Lower leg skin (tissue), 4 donors: ENCODE measurements at regions not wholly inside any gene's neighbourhood (a gene's known extent, or its start where the extent isn't known, plus 50 kb on each side); places are given as distances from the start of the nearest gene placed in this dataset.
"Not testable (repeated sequence)": the region's sequence is repeated elsewhere in the genome, so short reads cannot be mapped to it uniquely, and the experiment has no call there.

Source experiments
- DNase-seq, 2 donors: peaks; one replicate each; pipeline ENCODE4 v3.0.0-alpha.2; 2019; ENCODE audit warnings: low spot score in 2 of 2
- H3K4me3 ChIP-seq: fragments of 200-600 bp; sonication (generic); 2 replicates; pipeline ENCODE4 v1.5.1; 2017; ENCODE audit warnings: mild to moderate bottlenecking, low read depth; ENCODE audit not compliant: poor library complexity, severe bottlenecking
- CTCF ChIP-seq, 3 donors: fragments of 450-650 bp; IDR thresholded peaks; one replicate each; pipeline ENCODE4 v1.5.1; 2016; ENCODE audit warnings: antibody characterized with exemption in 3 of 3, mild to moderate bottlenecking in 3 of 3, moderate library complexity in 2 of 3
- POLR2A ChIP-seq, 2 donors: fragments of 450-650 bp; IDR thresholded peaks; one replicate each; pipeline ENCODE4 v1.6.1; 2016 to 2017; ENCODE audit warnings: antibody characterized with exemption in 2 of 2, mild to moderate bottlenecking in 1 of 2, moderate library complexity in 1 of 2
- WGBS, 2 donors: methylation state at CpG; one replicate each; pipeline ENCODE4 v1.1.5; 2018; 5-methylcytosine and 5-hydroxymethylcytosine counted together
- intact Hi-C: fragments of 100-400 bp; cut with DNase I; formaldehyde crosslinking; loops from one replicate; pipeline ENCODE4 v1.15.0; 2023; ENCODE audit warnings: low total_unique reads

- no peak for TF ChIP-seq CTCF (IDR thresholded peaks at IDR 0.05)
- no peak for TF ChIP-seq POLR2A (IDR thresholded peaks at IDR 0.05)
- no peak overlapping the region for H3K4me3 ChIP-seq
- no peak for DNase-seq
- intact Hi-C loops, result no loop called here
- WGBS, 2 donors, result 82 to 87% methylated on average over 4 of the region's 4 CpGs
Observed at GRCh38 chr1:96210054-96210453, 511.5 kb upstream of the PTBP2 start.

- WGBS, 2 donors, result 63 to 69% methylated on average over 2 of the region's 2 CpGs
- TF ChIP-seq POLR2A (IDR thresholded peaks at IDR 0.05), result no peak
- no peak for TF ChIP-seq CTCF (IDR thresholded peaks at IDR 0.05)
- intact Hi-C loops, result no loop called here
- DNase-seq, result no peak
- H3K4me3 ChIP-seq, result no peak overlapping the region
Observed at GRCh38 chr1:96211202-96211601, 510.4 kb upstream of the PTBP2 start.

- DNase-seq, result no peak
- no peak overlapping the region for H3K4me3 ChIP-seq
- intact Hi-C loops, result no loop called here
- 46 to 58% methylated on average over 2 of the region's 2 CpGs for WGBS, 2 donors
- TF ChIP-seq POLR2A (IDR thresholded peaks at IDR 0.05), result no peak
Observed at GRCh38 chr1:96214982-96215381, 506.6 kb upstream of the PTBP2 start.

- 55 to 69% methylated on average over 3 of the region's 3 CpGs for WGBS, 2 donors
- H3K4me3 ChIP-seq, result no peak overlapping the region
- TF ChIP-seq POLR2A (IDR thresholded peaks at IDR 0.05) (no peak), CTCF (IDR thresholded peaks at IDR 0.05) (no peak)
- no peak for DNase-seq
- intact Hi-C loops, result no loop called here
Observed at GRCh38 chr1:96220651-96221050, 500.9 kb upstream of the PTBP2 start.

- 74 to 88% methylated on average over 2 of the region's 2 CpGs for WGBS, 2 donors
- intact Hi-C loops, result no loop called here
- TF ChIP-seq POLR2A (IDR thresholded peaks at IDR 0.05) (no peak), CTCF (IDR thresholded peaks at IDR 0.05) (no peak)
- DNase-seq, result no peak
- no peak overlapping the region for H3K4me3 ChIP-seq
Observed at GRCh38 chr1:96222701-96223100, 498.9 kb upstream of the PTBP2 start.

GRCh38 chr1:96224229-96224628, 497.4 kb upstream of the PTBP2 start:
- DNase-seq, intact Hi-C loops, H3K4me3 ChIP-seq: not testable (repeated sequence)
- WGBS, 2 donors, result 87 to 94% methylated on average over 20 of the region's 20 CpGs

- intact Hi-C loops, result no loop called here
- DNase-seq, result no peak
- WGBS, 2 donors, result 76 to 81% methylated on average over 3 of the region's 3 CpGs
- TF ChIP-seq POLR2A (IDR thresholded peaks at IDR 0.05), result no peak
- H3K4me3 ChIP-seq, result no peak overlapping the region
Observed at GRCh38 chr1:96233422-96233821, 488.2 kb upstream of the PTBP2 start.
